Left ventricle myocardium inferior (tissue), 1 donor: ENCODE measurements at regions not wholly inside any gene's neighbourhood (a gene's known extent, or its start where the extent isn't known, plus 50 kb on each side); places are given as distances from the start of the nearest gene placed in this dataset.
A peak's percentile ranks its signal among the peaks of the same experiment; 100 is the strongest.

Experiments
- DNase-seq: peaks from one replicate; pipeline ENCODE4 v3.0.0-alpha.2; 2020
- H3K27ac ChIP-seq: fragments of 200-600 bp; replicated peaks from 2 replicates; pipeline ENCODE4 v1.8.0; 2021
- H3K27me3 ChIP-seq: fragments of 200-600 bp; 2 replicates; pipeline ENCODE4 v1.8.0; 2021; ENCODE audit warnings: low read depth
- H3K36me3 ChIP-seq: fragments of 200-600 bp; 2 replicates; pipeline ENCODE4 v1.8.0; 2021
- H3K4me1 ChIP-seq: fragments of 200-600 bp; 2 replicates; pipeline ENCODE4 v1.8.0; 2021
- H3K4me3 ChIP-seq: fragments of 200-600 bp; 2 replicates; pipeline ENCODE4 v1.8.0; 2021; ENCODE audit warnings: mild to moderate bottlenecking, moderate library complexity
- H3K9me3 ChIP-seq: fragments of 200-600 bp; replicated peaks from 2 replicates; pipeline ENCODE4 v1.8.0; 2021
- intact Hi-C: fragments of 100-400 bp; cut with micrococcal nuclease; formaldehyde crosslinking; loops from one replicate; pipeline ENCODE4 v1.11.0; 2022
- TF ChIP-seq, protein P1 (sequence below): fragments of 200-600 bp; IDR thresholded peaks from 2 replicates; pipeline ENCODE4 v1.8.0; 2021; ENCODE audit warnings: antibody characterized with exemption, mild to moderate bottlenecking, borderline replicate concordance
- donor health status: DM: no; HTN: yes; CAD: no; lungs with severe emphysema.

DNA sequence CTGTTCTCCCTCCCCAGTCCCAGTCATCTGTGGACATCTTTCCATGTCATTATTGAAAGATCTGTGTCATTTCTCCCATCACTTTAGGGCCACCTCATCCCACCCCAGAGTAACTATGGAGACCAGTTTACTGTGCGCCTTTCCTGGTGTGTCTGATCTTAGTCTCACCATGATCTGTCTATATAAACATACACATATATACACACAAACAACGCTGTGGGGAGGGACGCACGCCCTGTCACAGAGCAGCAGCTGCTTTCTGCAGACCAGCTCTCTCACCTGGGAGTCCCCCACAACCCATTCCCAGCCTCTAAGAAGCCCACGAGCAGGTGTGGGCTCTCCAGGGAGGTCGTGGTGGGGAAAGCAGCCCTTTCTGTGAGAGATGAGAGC lies 68.1 kb upstream of the TOX2 start:
- TF ChIP-seq, protein P1, sequence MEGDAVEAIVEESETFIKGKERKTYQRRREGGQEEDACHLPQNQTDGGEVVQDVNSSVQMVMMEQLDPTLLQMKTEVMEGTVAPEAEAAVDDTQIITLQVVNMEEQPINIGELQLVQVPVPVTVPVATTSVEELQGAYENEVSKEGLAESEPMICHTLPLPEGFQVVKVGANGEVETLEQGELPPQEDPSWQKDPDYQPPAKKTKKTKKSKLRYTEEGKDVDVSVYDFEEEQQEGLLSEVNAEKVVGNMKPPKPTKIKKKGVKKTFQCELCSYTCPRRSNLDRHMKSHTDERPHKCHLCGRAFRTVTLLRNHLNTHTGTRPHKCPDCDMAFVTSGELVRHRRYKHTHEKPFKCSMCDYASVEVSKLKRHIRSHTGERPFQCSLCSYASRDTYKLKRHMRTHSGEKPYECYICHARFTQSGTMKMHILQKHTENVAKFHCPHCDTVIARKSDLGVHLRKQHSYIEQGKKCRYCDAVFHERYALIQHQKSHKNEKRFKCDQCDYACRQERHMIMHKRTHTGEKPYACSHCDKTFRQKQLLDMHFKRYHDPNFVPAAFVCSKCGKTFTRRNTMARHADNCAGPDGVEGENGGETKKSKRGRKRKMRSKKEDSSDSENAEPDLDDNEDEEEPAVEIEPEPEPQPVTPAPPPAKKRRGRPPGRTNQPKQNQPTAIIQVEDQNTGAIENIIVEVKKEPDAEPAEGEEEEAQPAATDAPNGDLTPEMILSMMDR: no peak
- DNase-seq: no peak
- intact Hi-C loops: no loop called here

DNA sequence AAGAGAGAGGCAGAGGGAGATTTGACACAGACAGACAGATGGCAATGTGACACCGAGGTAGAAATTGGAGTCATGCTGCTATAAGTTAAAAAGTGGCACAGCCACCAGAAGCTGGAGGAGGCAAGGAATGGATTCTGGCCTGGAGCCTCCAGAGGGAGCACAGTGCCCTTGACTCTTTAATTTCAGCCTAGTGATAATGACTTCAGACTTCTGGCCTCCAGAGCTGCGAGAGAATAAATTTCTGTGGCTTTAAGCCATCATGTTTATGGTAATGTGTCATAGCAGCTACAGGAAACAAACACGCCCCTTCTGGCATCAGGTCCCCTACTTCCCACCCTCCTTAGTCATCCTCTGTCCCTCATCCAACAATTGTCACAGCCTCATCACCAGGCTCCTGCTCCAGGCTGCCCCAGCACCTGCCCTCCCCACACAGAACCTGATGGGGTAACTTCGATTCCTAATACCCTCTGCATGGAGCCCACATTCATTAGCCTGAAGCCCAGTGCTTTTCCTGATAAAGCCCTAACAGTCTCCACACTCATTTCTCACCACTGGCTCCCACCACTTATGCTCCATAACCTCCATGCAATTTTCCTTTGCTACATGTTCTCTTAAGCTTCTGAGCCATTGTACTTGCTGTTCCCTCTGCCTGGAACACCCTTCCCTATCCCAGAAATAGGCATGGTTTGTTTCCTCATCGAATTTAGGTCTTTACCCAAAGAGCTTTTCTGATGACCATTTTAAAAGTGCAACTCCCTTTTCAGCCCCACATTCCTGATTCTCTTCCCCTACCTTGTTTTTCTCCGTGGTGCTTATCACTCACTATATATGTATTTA lies 69.7 kb upstream of the TOX2 start:
- Histone ChIP-seq H3K36me3 (no peaks in the 10 kb centered on the region), H3K27ac (peak overlapping the region; percentile 33), H3K9me3 (no peaks in the 10 kb centered on the region), H3K4me1 (peaks cover 12% of the 10 kb centered on the region), H3K4me3 (no peak overlapping the region), H3K27me3 (peaks cover 14% of the 10 kb centered on the region)
- intact Hi-C loops: no loop called here
- DNase-seq: peak; percentile 25
- TF ChIP-seq, protein P1: peak; percentile 40

More for the DNA sequence above, 68.1 kb upstream of the TOX2 start:
- H3K4me1 ChIP-seq: peaks cover 12% of the 10 kb centered on the region
- no peaks in the 10 kb centered on the region for H3K36me3 ChIP-seq
- no peak overlapping the region for H3K4me3 ChIP-seq
- peaks cover 14% of the 10 kb centered on the region for H3K27me3 ChIP-seq
- H3K9me3 ChIP-seq: no peaks in the 10 kb centered on the region
- H3K27ac ChIP-seq: no peak overlapping the region

DNA sequence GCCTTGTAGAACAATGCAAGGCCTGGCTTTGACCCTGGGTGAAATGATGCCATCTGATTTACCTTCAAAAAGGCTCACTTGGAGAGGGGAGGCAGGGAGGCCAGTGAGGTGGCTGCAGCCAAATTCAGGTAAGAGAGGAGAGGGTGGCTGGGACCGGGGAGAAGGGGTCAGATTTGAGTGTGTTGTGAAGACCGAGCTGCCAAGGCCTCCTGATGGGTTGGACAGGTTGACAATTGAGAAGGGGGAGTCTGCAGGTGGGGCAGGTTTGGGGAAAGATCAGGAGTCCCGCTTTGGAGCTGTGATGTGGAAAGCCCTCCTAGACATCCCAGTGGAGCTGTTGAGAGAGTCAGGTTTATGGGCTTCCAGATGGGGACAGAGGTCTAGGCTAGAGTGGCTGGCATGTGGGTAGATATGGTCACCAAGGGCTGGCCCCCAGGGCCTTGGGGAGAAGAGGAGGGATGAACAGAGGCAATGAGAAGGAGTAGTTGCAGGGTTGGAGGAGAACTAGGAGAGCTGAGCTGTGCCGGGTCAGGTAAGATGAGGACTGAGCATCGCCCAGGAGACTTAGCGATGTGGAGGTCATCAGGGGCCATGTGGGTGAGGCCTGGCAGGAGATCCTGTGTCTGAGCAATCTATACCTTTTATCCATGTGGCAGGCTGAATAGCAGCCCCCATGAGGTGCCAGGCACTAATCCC lies 70.5 kb upstream of the TOX2 start:
- DNase-seq: no peak
- H3K27ac ChIP-seq: no peak overlapping the region
- peaks cover 12% of the 10 kb centered on the region for H3K4me1 ChIP-seq
- H3K27me3 ChIP-seq: peaks cover 14% of the 10 kb centered on the region
- H3K36me3 ChIP-seq: no peaks in the 10 kb centered on the region
- intact Hi-C loops: no loop called here
- no peak overlapping the region for H3K4me3 ChIP-seq
- TF ChIP-seq, protein P1: no peak
- no peaks in the 10 kb centered on the region for H3K9me3 ChIP-seq

DNA sequence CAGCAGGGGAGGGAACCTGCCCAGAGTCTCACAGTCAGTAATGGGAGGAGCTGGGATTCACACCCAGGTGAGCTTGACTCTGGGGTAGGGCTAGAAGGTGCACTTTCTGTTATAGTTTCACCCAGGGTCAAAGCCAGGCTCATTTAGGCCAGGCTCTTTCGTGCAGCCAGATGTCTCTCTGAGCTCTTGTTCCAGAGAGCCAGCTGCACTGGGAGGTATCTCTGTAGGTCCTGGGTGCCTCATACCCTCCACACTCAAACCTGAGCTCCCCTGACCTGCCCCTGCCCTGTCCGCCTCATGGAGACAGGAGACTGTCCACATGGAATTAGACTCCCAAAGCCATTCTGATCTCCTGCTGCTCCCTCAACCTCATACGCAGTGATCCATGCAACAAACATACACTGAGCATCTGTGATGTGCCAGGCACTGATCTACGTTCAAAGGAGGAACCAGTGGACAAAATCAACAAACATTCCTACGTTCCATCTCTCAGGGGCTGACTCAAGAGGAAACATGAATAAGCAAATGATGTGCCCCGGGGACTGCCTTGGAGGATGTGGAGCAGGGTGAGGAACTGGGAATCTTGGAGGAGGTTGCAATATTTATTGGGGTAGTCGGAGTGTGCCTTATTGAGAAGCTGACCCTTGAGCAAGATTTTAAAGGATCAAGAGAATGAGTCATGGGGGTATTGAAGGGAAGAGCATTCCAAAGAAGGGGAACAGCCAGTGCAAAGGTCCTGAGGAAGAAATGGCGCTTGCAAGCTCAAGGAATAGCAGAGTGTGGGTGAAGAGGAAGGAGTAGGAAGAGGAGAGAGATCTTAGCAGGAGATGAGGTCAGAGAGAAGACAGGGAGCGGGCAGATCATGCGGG lies 71.3 kb upstream of the TOX2 start:
- TF ChIP-seq, protein P1: no peak
- no peak overlapping the region for H3K4me3 ChIP-seq
- DNase-seq: no peak
- H3K4me1 ChIP-seq: peaks cover 12% of the 10 kb centered on the region
- no peaks in the 10 kb centered on the region for H3K9me3 ChIP-seq
- H3K27ac ChIP-seq: no peak overlapping the region
- H3K36me3 ChIP-seq: no peaks in the 10 kb centered on the region
- intact Hi-C loops: no loop called here
- peaks cover 16% of the 10 kb centered on the region for H3K27me3 ChIP-seq

DNA sequence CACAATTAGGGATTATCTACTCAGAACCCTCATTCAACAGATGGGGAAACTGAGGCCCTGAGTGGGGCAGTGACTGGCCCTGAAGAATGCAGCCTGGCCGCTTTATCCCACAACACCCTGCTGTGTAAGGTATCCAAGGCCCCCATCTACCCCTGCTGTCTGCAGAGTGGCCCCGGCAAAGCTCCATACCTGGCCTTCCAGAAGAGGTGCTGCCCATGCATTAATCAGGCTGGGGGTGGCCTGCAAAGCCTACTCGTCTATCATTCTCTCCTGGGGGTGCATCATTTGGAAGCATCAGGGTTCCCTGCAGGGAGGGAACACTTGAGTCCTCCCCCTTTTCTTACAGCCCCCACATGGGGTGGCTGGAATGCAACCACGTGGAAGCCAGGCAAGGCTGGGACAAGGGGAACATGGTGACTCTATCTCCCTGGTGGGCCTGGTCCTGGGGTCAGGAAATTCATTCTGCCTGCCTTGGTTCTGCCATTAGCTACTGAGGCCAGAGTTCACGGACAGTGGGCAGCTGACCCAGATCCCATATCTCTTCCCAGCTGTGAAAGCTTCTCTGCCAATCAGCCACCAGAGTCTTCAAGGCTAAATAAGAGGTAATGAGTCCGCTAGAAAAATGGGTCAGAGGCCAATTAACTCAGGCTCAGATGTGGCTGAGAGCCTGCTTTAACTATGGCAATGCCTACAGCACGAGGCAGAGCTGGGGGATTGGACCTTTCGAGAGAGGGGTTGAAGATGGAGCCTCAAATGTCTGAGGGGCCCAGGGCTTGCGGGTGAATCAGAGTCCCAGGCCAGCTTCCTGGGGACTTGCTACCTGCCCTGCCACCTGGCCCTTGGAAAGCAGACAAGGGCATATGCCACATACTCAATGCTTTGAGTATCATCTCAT lies 72.3 kb upstream of the TOX2 start:
- DNase-seq: no peak
- TF ChIP-seq, protein P1: no peak
- H3K36me3 ChIP-seq: no peaks in the 10 kb centered on the region
- peaks cover 25% of the 10 kb centered on the region for H3K27me3 ChIP-seq
- H3K4me3 ChIP-seq: no peak overlapping the region
- H3K4me1 ChIP-seq: peaks cover 12% of the 10 kb centered on the region
- no peaks in the 10 kb centered on the region for H3K9me3 ChIP-seq
- intact Hi-C loops: no loop called here
- H3K27ac ChIP-seq: no peak overlapping the region
